ENCODE measurements at regions not wholly inside any gene's neighbourhood (a gene's known extent, or its start where the extent isn't known, plus 50 kb on each side); places are given as distances from the start of the nearest gene placed in this dataset.
A peak's percentile ranks its signal among the peaks of the same experiment; 100 is the strongest.

- TF ChIP-seq CTCF (IDR thresholded peaks at IDR 0.05) (peak in 3 of 4 experiments; percentile 19 to 41 (median 40)), POLR2AphosphoS5 (IDR thresholded peaks at IDR 0.05) (no peak), POLR2A (IDR thresholded peaks at IDR 0.05) (no peak)
Observed at GRCh38 chr16:80369138-80369958, 171.4 kb upstream of the DYNLRB2 start.
